Esophagus muscularis mucosa (tissue), 4 donors: ENCODE measurements at regions not wholly inside any gene's neighbourhood (a gene's known extent, or its start where the extent isn't known, plus 50 kb on each side); places are given as distances from the start of the nearest gene placed in this dataset.

Experiments used
- DNase-seq: peaks from one replicate; pipeline ENCODE4 v3.0.0-alpha.2; 2017; ENCODE audit errors: extremely low spot score
- H3K27ac ChIP-seq, 4 donors: fragments of 200-600 bp; sonication (generic); replicated peaks in 1 of 4; 1 replicate in 3 of 4; 2 replicates in 1 of 4; pipeline ENCODE4 v1.5.1; 2016 to 2019; ENCODE audit warnings: mild to moderate bottlenecking in 1 of 4
- H3K27me3 ChIP-seq, 4 donors: fragments of 200-600 bp; sonication (generic); one replicate each; pipeline versions ENCODE4 v1.5.1 to v1.6.0; 2016 to 2019
- H3K36me3 ChIP-seq, 4 donors: fragments of 200-600 bp; sonication (generic); one replicate each; pipeline ENCODE4 v1.5.1; 2016 to 2019
- H3K4me1 ChIP-seq, 4 donors: fragments of 200-600 bp; sonication (generic); one replicate each; pipeline ENCODE4 v1.5.1; 2016 to 2019
- H3K4me3 ChIP-seq, 4 donors: fragments of 200-600 bp; sonication (generic); 1 replicate in 2 of 4; 2 replicates in 2 of 4; pipeline ENCODE4 v1.5.1; 2016 to 2019; ENCODE audit warnings: mild to moderate bottlenecking in 4 of 4, moderate library complexity in 1 of 4
- H3K9me3 ChIP-seq, 4 donors: fragments of 200-600 bp; sonication (generic); 1 replicate in 3 of 4; 2 replicates in 1 of 4; pipeline ENCODE4 v1.5.1; 2016 to 2019
- CTCF ChIP-seq, 3 experiments: fragments of 200-600 bp in 2 of 3; fragments of 450-650 bp in 1 of 3; sonication (generic) in 2 of 3; IDR thresholded peaks; one replicate each; pipeline ENCODE4 v1.5.1; 2017 to 2019; ENCODE audit warnings: antibody characterized with exemption in 3 of 3, mild to moderate bottlenecking in 2 of 3, moderate library complexity in 1 of 3
- EP300 ChIP-seq: sonication (generic); formaldehyde crosslinking; IDR thresholded peaks from one replicate; pipeline ENCODE4 v1.6.1; 2017; ENCODE audit warnings: antibody characterized with exemption
- POLR2A ChIP-seq: fragments of 450-650 bp; IDR thresholded peaks from one replicate; pipeline ENCODE4 v1.6.1; 2017; ENCODE audit warnings: antibody characterized with exemption, moderate library complexity, mild to moderate bottlenecking, low read depth
- POLR2AphosphoS5 ChIP-seq, 2 donors: sonication (generic); formaldehyde crosslinking; IDR thresholded peaks; one replicate each; pipeline ENCODE4 v1.6.1; 2017; ENCODE audit warnings: antibody characterized with exemption in 2 of 2
- WGBS: methylation state at CpG from one replicate; pipeline ENCODE4 v1.1.5; 2018; 5-methylcytosine and 5-hydroxymethylcytosine counted together
- intact Hi-C: fragments of 100-400 bp; cut with DNase I; formaldehyde crosslinking; loops from one replicate; pipeline ENCODE4 v1.15.1; 2023

- WGBS: 89% methylated on average over 4 of the region's 4 CpGs
- Histone ChIP-seq H3K4me1 (no peaks in the 10 kb centered on the region), H3K27me3 (no peaks in the 10 kb centered on the region), H3K9me3 (no peaks in the 10 kb centered on the region), H3K36me3 (no peaks in the 10 kb centered on the region), H3K27ac (no peak overlapping the region), H3K4me3 (no peak overlapping the region)
- TF ChIP-seq EP300 (no peak), CTCF (IDR thresholded peaks at IDR 0.05) (no peak), POLR2A (no peak), POLR2AphosphoS5 (IDR thresholded peaks at IDR 0.05) (no peak)
- DNase-seq: no peak
- intact Hi-C loops: no loop called here
Measured at GRCh38 chr2:59922450-59922849, 631.0 kb downstream of the BCL11A start.

GRCh38 chr2:59921743-59922142 is 631.7 kb downstream of the BCL11A start:
- Histone ChIP-seq H3K9me3 (no peaks in the 10 kb centered on the region), H3K4me1 (no peaks in the 10 kb centered on the region), H3K4me3 (no peak overlapping the region), H3K27ac (no peak overlapping the region), H3K36me3 (no peaks in the 10 kb centered on the region), H3K27me3 (no peaks in the 10 kb centered on the region)
- 86% methylated on average over 4 of the region's 4 CpGs for WGBS
- TF ChIP-seq EP300 (no peak), POLR2AphosphoS5 (IDR thresholded peaks at IDR 0.05) (no peak), CTCF (IDR thresholded peaks at IDR 0.05) (no peak), POLR2A (no peak)
- DNase-seq: no peak
- intact Hi-C loops: no loop called here

GRCh38 chr2:59920961-59921360 is 632.5 kb downstream of the BCL11A start:
- TF ChIP-seq CTCF (IDR thresholded peaks at IDR 0.05) (no peak), POLR2AphosphoS5 (IDR thresholded peaks at IDR 0.05) (no peak), POLR2A (no peak), EP300 (no peak)
- no peak for DNase-seq
- Histone ChIP-seq H3K27me3 (peaks cover 0 to 3% (median 0%) of the 10 kb centered on the region in 4 donors), H3K4me1 (no peaks in the 10 kb centered on the region), H3K4me3 (no peak overlapping the region), H3K27ac (no peak overlapping the region), H3K9me3 (no peaks in the 10 kb centered on the region), H3K36me3 (no peaks in the 10 kb centered on the region)
- WGBS: 56% methylated on average over 4 of the region's 4 CpGs
- intact Hi-C loops: no loop called here

- WGBS: 64% methylated on average over 4 of the region's 4 CpGs
- TF ChIP-seq POLR2A (no peak), POLR2AphosphoS5 (IDR thresholded peaks at IDR 0.05) (no peak), EP300 (no peak), CTCF (IDR thresholded peaks at IDR 0.05) (no peak)
- H3K27ac ChIP-seq: no peak overlapping the region
- no peak overlapping the region for H3K4me3 ChIP-seq
- DNase-seq: no peak
- peaks cover 0 to 7% (median 0%) of the 10 kb centered on the region in 4 donors for H3K27me3 ChIP-seq
- no peaks in the 10 kb centered on the region for H3K9me3 ChIP-seq
- no peaks in the 10 kb centered on the region for H3K36me3 ChIP-seq
- intact Hi-C loops: no loop called here
- no peaks in the 10 kb centered on the region for H3K4me1 ChIP-seq
Measured at GRCh38 chr2:59920307-59920706, 633.1 kb downstream of the BCL11A start.

- Histone ChIP-seq H3K4me3 (no peak overlapping the region), H3K36me3 (no peaks in the 10 kb centered on the region), H3K27me3 (peaks cover 0 to 7% (median 0%) of the 10 kb centered on the region in 4 donors), H3K4me1 (no peaks in the 10 kb centered on the region), H3K9me3 (no peaks in the 10 kb centered on the region), H3K27ac (no peak overlapping the region)
- TF ChIP-seq POLR2AphosphoS5 (IDR thresholded peaks at IDR 0.05) (no peak), CTCF (IDR thresholded peaks at IDR 0.05) (no peak), EP300 (no peak), POLR2A (no peak)
- DNase-seq: no peak
- WGBS: 90% methylated on average over 1 of the region's 1 CpG
- intact Hi-C loops: no loop called here
Measured at GRCh38 chr2:59919579-59919978, 633.9 kb downstream of the BCL11A start.
